Astrocyte of the spinal cord (primary cell): ENCODE measurements at regions not wholly inside any gene's neighbourhood (a gene's known extent, or its start where the extent isn't known, plus 50 kb on each side); places are given as distances from the start of the nearest gene placed in this dataset.

Experiments
- DNase-seq: peaks from one replicate; pipeline ENCODE4 v3.0.0; 2011; ENCODE audit warnings: low read depth, low spot score
- H3K4me3 ChIP-seq: 2 replicates; pipeline ENCODE4 v1.5.1; 2011; ENCODE audit warnings: low read depth, mild to moderate bottlenecking, low read length, moderate library complexity
- in situ Hi-C: cut with HindIII; loops from 2 replicates; pipeline ENCODE4 v1.10.0; 2017; ENCODE audit warnings: low sequenced_read_pairs
- TF ChIP-seq, protein P1 (sequence below): IDR thresholded peaks from 2 replicates; pipeline ENCODE4 v1.5.1; 2012; ENCODE audit warnings: low read depth, mild to moderate bottlenecking, low read length, inconsistent platforms

DNA sequence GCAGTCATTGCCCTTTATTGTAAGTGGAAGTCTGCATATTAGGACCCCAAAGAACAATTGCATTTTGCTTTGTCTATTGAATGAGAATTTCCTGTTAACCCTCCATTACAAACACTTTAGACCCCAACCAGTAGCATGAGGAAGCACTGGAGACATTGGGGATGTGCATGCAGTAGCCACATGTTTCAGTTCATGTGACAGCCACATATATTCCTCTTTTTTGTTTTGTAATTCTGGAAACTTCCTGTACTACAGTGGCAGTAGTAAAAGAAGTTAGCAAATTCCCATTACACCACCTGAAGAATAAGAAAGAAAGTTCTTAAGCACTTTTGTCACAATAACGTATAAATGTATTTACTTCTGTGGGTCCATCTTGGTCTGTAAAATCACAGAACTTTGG is 281.1 kb upstream of the SLC14A2 start:
- TF ChIP-seq, protein P1, sequence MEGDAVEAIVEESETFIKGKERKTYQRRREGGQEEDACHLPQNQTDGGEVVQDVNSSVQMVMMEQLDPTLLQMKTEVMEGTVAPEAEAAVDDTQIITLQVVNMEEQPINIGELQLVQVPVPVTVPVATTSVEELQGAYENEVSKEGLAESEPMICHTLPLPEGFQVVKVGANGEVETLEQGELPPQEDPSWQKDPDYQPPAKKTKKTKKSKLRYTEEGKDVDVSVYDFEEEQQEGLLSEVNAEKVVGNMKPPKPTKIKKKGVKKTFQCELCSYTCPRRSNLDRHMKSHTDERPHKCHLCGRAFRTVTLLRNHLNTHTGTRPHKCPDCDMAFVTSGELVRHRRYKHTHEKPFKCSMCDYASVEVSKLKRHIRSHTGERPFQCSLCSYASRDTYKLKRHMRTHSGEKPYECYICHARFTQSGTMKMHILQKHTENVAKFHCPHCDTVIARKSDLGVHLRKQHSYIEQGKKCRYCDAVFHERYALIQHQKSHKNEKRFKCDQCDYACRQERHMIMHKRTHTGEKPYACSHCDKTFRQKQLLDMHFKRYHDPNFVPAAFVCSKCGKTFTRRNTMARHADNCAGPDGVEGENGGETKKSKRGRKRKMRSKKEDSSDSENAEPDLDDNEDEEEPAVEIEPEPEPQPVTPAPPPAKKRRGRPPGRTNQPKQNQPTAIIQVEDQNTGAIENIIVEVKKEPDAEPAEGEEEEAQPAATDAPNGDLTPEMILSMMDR = no peak
- no peak for DNase-seq
- in situ Hi-C loops = no loop called here
- H3K4me3 ChIP-seq = no peak overlapping the region

DNA sequence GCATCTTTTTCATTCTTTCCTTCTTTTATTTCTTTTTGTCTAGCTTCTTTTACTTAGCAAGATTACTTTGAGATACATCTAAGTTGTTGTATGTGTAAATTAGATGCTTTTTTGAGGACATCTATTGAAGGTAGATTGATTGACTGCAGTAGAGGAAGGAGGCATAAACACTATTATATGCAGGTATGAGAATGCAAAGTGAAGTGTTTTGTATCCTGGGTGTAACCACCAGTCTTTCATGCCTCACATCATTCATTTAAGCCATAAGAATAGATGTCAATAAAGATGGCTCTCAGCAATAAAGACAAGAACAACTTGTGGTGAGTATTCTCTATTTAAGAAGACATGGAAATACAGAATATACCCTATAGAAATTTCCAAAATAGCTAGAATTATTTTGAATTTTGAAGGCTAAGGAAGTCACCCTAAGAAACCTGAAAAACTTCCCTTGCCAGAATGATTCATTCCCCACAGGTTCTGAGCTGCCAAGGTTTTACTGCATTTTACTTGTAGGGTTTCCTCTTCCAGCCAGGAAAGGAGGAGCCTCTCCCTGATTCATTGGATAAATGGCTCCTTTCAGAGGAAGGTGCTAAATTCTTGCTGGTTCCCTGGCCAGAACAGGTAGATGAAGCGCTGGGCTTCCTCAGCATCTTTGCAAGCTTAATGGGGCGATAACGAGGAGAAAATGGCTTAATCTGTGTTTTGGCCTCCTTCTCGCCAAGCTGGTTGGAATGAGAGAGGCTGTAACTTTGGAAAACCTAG is 279.8 kb upstream of the SLC14A2 start:
- DNase-seq = peak; percentile 50
- TF ChIP-seq, protein P1 = no peak
- no peak overlapping the region for H3K4me3 ChIP-seq
- in situ Hi-C loops = no loop called here

DNA sequence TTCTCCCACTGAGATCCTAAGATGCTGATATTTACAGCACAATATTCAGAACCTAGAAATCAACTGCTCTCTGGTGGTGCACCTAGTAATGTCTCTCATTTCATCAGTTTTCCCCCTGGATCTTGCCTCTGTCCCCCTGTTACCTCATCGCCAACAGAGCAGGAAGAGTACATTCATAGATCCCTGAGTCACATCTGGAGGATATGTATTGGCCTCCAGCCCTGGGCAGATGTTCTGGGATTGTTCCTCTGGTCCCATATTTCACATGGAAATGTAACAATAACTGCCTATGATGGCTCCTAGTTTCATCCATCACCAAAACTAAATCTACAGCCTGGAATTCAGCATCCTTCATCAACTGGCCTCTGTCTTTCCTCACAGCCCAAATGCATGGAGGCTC is 278.8 kb upstream of the SLC14A2 start:
- H3K4me3 ChIP-seq = no peak overlapping the region
- no peak for DNase-seq
- TF ChIP-seq, protein P1 = no peak
- in situ Hi-C loops = no loop called here

DNA sequence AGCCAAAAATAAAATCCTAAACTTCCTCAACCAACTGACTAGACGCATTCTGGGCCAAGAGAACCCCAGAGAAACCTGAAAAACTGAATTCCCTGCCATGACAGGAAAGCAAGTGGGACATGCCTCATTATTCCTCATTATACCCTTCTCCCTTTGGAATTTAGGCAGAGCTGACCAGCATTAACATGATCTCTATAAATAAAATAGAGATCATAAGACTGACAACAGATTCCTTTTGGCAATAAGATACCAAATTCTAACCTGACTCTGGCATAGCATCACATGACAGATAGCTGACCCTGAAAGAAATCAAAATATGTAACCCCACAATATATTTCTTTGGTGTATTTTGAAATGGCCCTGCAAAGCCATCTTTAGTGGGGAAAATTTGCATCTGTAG is 277.8 kb upstream of the SLC14A2 start:
- TF ChIP-seq, protein P1 = no peak
- no peak for DNase-seq
- in situ Hi-C loops = no loop called here
- no peak overlapping the region for H3K4me3 ChIP-seq

DNA sequence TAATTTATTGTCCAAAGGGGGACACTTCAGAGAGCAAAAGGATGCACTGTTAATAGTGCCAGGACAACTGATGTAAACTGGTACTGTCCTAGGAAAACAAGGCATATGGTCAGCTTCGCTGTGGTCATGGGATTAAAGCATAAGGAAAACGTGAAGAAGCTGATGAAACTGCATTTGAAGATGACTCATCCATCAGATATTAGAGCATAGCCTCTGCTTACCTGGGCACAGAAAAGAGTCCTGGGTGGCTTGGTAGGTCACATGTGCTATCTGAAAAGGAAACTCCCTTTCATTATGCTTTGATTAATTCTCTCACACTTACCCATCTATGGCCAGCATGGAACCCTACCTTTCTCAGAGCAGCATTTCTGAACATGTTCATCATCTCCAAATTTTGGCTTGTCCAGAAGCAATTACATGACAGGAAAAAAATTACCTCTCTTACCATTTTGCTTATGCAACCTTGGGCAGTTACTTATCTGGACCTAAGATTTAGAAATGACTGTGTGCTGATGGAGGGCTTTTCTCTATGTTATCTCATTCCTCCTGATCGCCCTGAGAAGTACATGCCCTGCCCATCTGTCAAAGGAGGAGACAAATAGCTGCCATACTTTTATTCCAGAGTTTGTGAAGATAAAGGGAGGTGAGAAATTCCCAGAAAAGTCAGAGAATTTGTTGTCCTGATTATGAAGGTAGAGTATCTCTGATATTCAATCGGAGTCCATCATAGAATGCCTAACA is 275.3 kb upstream of the SLC14A2 start:
- in situ Hi-C loops = no loop called here
- H3K4me3 ChIP-seq = no peak overlapping the region
- no peak for DNase-seq
- TF ChIP-seq, protein P1 = no peak

DNA sequence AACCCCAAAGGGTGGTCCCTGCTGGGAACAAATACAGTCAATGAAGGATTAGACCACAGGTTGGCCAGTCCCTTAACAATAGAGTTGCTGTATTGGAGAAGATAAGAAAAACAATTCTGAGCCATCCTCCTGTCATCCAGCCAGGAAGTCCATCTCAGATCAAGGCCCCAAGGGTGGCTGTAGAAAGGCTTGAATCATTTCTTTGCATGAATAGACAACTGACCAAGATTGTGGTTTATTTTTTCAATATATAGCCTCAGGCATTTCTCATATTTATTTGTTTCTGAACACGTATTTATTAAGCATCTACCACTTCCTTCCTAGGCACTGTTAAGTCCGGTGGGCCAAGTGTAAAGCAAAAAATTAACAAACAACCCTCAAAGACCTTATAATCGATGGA is 274.4 kb upstream of the SLC14A2 start:
- TF ChIP-seq, protein P1 = no peak
- DNase-seq = no peak
- in situ Hi-C loops = no loop called here
- H3K4me3 ChIP-seq = no peak overlapping the region
